GM12878 (cell line): ENCODE measurements at regions not wholly inside any gene's neighbourhood (a gene's known extent, or its start where the extent isn't known, plus 50 kb on each side); places are given as distances from the start of the nearest gene placed in this dataset.
A peak's percentile ranks its signal among the peaks of the same experiment; 100 is the strongest.

Experiments used
- ATAC-seq: fragments of 200-7000 bp; cut with Tn5 transposase; 3 replicates; pipeline ENCODE4 v1.9.1; 2020; ENCODE audit warnings: mild to moderate bottlenecking, moderate library complexity
- BruUV-seq: library from RNA; stranded (reverse); fragments of 400-500 nt; replicated peaks from 2 replicates; lab custom pipeline; 2021; lab: Mats Ljungman, UMichigan
- CTCF ChIA-PET: fragments of 300-600 bp; sonication (Branson Sonifier 250); formaldehyde crosslinking; extraction: SDS; loops from one replicate; lab custom pipeline; 2021; ENCODE audit warnings: inconsistent platforms; lab: Yijun Ruan, JAX
- POLR2A ChIA-PET: fragments of 350-600 bp; formaldehyde crosslinking; extraction: SDS; loops from one replicate; lab custom pipeline; 2021; ENCODE audit warnings: inconsistent platforms; lab: Charles Lee
- RAD21 ChIA-PET: fragments of 300-600 bp; sonication (Branson Sonifier 250); formaldehyde crosslinking; loops from one replicate; lab custom pipeline; 2023; ENCODE audit warnings: antibody characterized with exemption; ENCODE audit not compliant: unreplicated experiment; lab: Charles Lee
- SMC1A ChIA-PET: fragments of 300-600 bp; sonication (Branson Sonifier 250); formaldehyde crosslinking; loops from one replicate; lab custom pipeline; 2023; ENCODE audit not compliant: unreplicated experiment, uncharacterized antibody; lab: Charles Lee
- DNase-seq: peaks from one replicate; pipeline ENCODE4 v3.0.0-alpha.2; 2011; ENCODE audit warnings: low read depth, low spot score
- FAIRE-seq: peaks from 3 replicates; lab custom pipeline; 2011; peaks lifted over from hg19 to GRCh38; lab: Jason Lieb, UNC
- H2AFZ ChIP-seq: 2 replicates; pipeline ENCODE4 v1.6.0; 2011; ENCODE audit warnings: low read depth, low read length, control low read depth; ENCODE audit not compliant: control insufficient read depth
- H3K27ac ChIP-seq: 2 replicates; pipeline ENCODE4 v1.5.1; 2011; ENCODE audit warnings: control low read depth; ENCODE audit not compliant: control insufficient read depth, insufficient read depth
- H3K27me3 ChIP-seq, 2 experiments: replicated peaks in 1 of 2; 2 replicates each; pipeline versions ENCODE4 v1.6.0 to v1.6.1; 2011; ENCODE audit warnings: low read length in 1 of 2; ENCODE audit not compliant: control insufficient read depth in 2 of 2, insufficient read depth in 2 of 2
- H3K36me3 ChIP-seq, 2 experiments: 2 replicates each; pipeline ENCODE4 v1.5.1; 2011; ENCODE audit warnings: low read length in 1 of 2; ENCODE audit not compliant: control insufficient read depth in 2 of 2, insufficient read depth in 2 of 2
- H3K4me1 ChIP-seq: 2 replicates; pipeline ENCODE4 v1.6.1; 2011; ENCODE audit warnings: mild to moderate bottlenecking, low read length, moderate library complexity, mixed read lengths; ENCODE audit not compliant: control insufficient read depth, insufficient read depth
- H3K4me2 ChIP-seq: 2 replicates; pipeline ENCODE4 v1.6.0; 2011; ENCODE audit warnings: control low read depth; ENCODE audit not compliant: control insufficient read depth, insufficient read depth
- H3K4me3 ChIP-seq: fragments of 200-600 bp; sonication (generic); 2 replicates; pipeline ENCODE4 v1.5.1; 2016
- H3K79me2 ChIP-seq: 2 replicates; pipeline ENCODE4 v1.6.0; 2011; ENCODE audit warnings: low read length; ENCODE audit not compliant: control insufficient read depth, insufficient read depth
- H3K9ac ChIP-seq: 2 replicates; pipeline ENCODE4 v1.8.0; 2011; ENCODE audit warnings: low read length, control low read depth, mixed read lengths; ENCODE audit not compliant: control insufficient read depth, insufficient read depth
- H3K9me3 ChIP-seq: replicated peaks from 3 replicates; pipeline ENCODE4 v1.5.1; 2011; ENCODE audit warnings: mild to moderate bottlenecking, low read length; ENCODE audit not compliant: control insufficient read depth, insufficient read depth
- H4K20me1 ChIP-seq: 2 replicates; pipeline ENCODE4 v1.6.0; 2011; ENCODE audit not compliant: control insufficient read depth, insufficient read depth
- E2F4 ChIP-seq: IDR thresholded peaks from 2 replicates; pipeline ENCODE4 v1.6.1; 2012; ENCODE audit warnings: low read depth, low read length, improper control_type of control experiment
- EZH2 ChIP-seq: IDR thresholded peaks from 2 replicates; pipeline ENCODE4 v1.6.1; 2012; ENCODE audit warnings: low read depth, mild to moderate bottlenecking, control low read depth, inconsistent platforms, low read length, borderline replicate concordance; ENCODE audit not compliant: control insufficient read depth
- FOS ChIP-seq: IDR thresholded peaks from 3 replicates; pipeline ENCODE4 v1.6.1; 2011; ENCODE audit warnings: borderline replicate concordance; ENCODE audit not compliant: insufficient read length; ENCODE audit errors: extremely low read depth
- IKZF1 ChIP-seq: fragments of 450-650 bp; conservative IDR thresholded peaks from 2 replicates; pipeline ENCODE4 v1.6.1; 2017; ENCODE audit warnings: antibody characterized with exemption, mild to moderate bottlenecking
- IKZF2 ChIP-seq, 2 experiments: fragments of 450-650 bp; IDR thresholded peaks; 2 replicates each; pipeline ENCODE4 v1.6.1; 2017; ENCODE audit warnings: mild to moderate bottlenecking in 2 of 2, moderate library complexity in 2 of 2
- MTA2 ChIP-seq: fragments of 450-650 bp; IDR thresholded peaks from 2 replicates; pipeline ENCODE4 v1.6.1; 2016; ENCODE audit warnings: low read depth, mild to moderate bottlenecking, moderate library complexity
- POU2F2 ChIP-seq: IDR thresholded peaks from 3 replicates; pipeline ENCODE4 v1.6.1; 2011; ENCODE audit warnings: low read depth, mild to moderate bottlenecking, low read length, borderline replicate concordance
- RFX5 ChIP-seq: IDR thresholded peaks from 2 replicates; pipeline ENCODE4 v1.6.1; 2011; ENCODE audit warnings: low read depth, low read length, improper control_type of control experiment
- ZNF24 ChIP-seq: fragments of 450-650 bp; IDR thresholded peaks from 2 replicates; pipeline ENCODE4 v1.6.1; 2017; ENCODE audit warnings: antibody characterized with exemption, mild to moderate bottlenecking
- WGBS: methylation state at CpG from one replicate; pipeline ENCODE4 v1.1.6; 2016; ENCODE audit warnings: low lambda C conversion rate; ENCODE audit not compliant: insufficient replicate concordance, insufficient coverage; ENCODE audit errors: missing lambda C conversion rate; 5-methylcytosine and 5-hydroxymethylcytosine counted together
- in situ Hi-C: fragments of 300-500 bp; cut with MboI; formaldehyde crosslinking; loops from 9 replicates; pipeline ENCODE4 v1.14.3; 2018; ENCODE audit warnings: mixed read lengths
- intact Hi-C: fragments of 100-400 bp; cut with micrococcal nuclease; formaldehyde crosslinking; loops from one replicate; pipeline ENCODE4 v1.14.2; 2022; ENCODE audit not compliant: unreplicated experiment

- no peak overlapping the region for H3K9ac ChIP-seq
- no peak for FAIRE-seq
- no peaks in the 10 kb centered on the region for H3K36me3 ChIP-seq
- no peak overlapping the region for H3K4me3 ChIP-seq
- WGBS, result 9% methylated on average over 8 of the region's 8 CpGs
- BruUV-seq, result no TSS peak
- intact Hi-C loops (no loop called here), in situ Hi-C loops (no loop called here)
- H4K20me1 ChIP-seq, result no peaks in the 10 kb centered on the region
- no peaks in the 10 kb centered on the region for H3K4me1 ChIP-seq
- CTCF ChIA-PET, result no interaction called here
- RAD21 ChIA-PET, result no interaction called here
- H3K4me2 ChIP-seq, result no peak overlapping the region
- H3K27ac ChIP-seq, result no peak overlapping the region
- POLR2A ChIA-PET, result no interaction called here
- ATAC-seq, result no peak
- no peaks in the 10 kb centered on the region for H3K79me2 ChIP-seq
- H3K27me3 ChIP-seq, result no peaks in the 10 kb centered on the region; a peak in 1 of 4 replicates
- SMC1A ChIA-PET, result no interaction called here
- peak overlapping the region; percentile 8; the same call in 1 of the 2 replicates for H2AFZ ChIP-seq
- TF ChIP-seq FOS (no peak), MTA2 (no peak), RFX5 (no peak)
- TF ChIP-seq, all 136 proteins: peak for 0
- DNase-seq, result no peak
- H3K9me3 ChIP-seq, result no peaks in the 10 kb centered on the region
Observed at GRCh38 chr18:24928301-24928878, 423.6 kb downstream of the ZNF521 start.

- no peak overlapping the region for H3K4me3 ChIP-seq
- H3K4me1 ChIP-seq, result no peaks in the 10 kb centered on the region
- 50% methylated on average over 2 of the region's 2 CpGs for WGBS
- H3K27me3 ChIP-seq, result no peaks in the 10 kb centered on the region; a peak in 1 of 4 replicates
- in situ Hi-C loops, result no loop called here
- TF ChIP-seq FOS, result no peak
- TF ChIP-seq POU2F2, result no peak
- TF ChIP-seq IKZF1, result no peak
- no peak for TF ChIP-seq ZNF24
- TF ChIP-seq E2F4, result no peak
- no peak for TF ChIP-seq EZH2
- TF ChIP-seq IKZF2 (IDR thresholded peaks at IDR 0.05), result no peak
- no peak overlapping the region for H3K4me2 ChIP-seq
- no peak overlapping the region for H3K27ac ChIP-seq
- intact Hi-C loops, result no loop called here
- no peak overlapping the region for H2AFZ ChIP-seq
- H3K36me3 ChIP-seq, result no peaks in the 10 kb centered on the region
- FAIRE-seq, result no peak
- H3K9me3 ChIP-seq, result no peaks in the 10 kb centered on the region
- no peak overlapping the region for H3K9ac ChIP-seq
- ChIA-PET SMC1A (no interaction called here), CTCF (no interaction called here), POLR2A (no interaction called here), RAD21 (no interaction called here)
- no peak for ATAC-seq
- DNase-seq, result no peak
- H3K79me2 ChIP-seq, result no peaks in the 10 kb centered on the region
- no TSS peak for BruUV-seq
- H4K20me1 ChIP-seq, result no peaks in the 10 kb centered on the region
Observed at GRCh38 chr18:24930478-24930877, 421.5 kb downstream of the ZNF521 start.
